SK-N-SH (cell line): ENCODE measurements at regions not wholly inside any gene's neighbourhood (a gene's known extent, or its start where the extent isn't known, plus 50 kb on each side); places are given as distances from the start of the nearest gene placed in this dataset.

Source experiments
- CTCF ChIA-PET: fragments of 300-600, 350-600 bp; formaldehyde crosslinking; extraction: SDS; loops from one replicate; lab custom pipeline; 2021; lab: Yijun Ruan, JAX
- POLR2A ChIA-PET: fragments of 350-600 bp; sonication (Branson Sonifier 250); formaldehyde crosslinking; extraction: SDS; loops from one replicate; lab custom pipeline; 2020; ENCODE audit warnings: antibody characterized with exemption, inconsistent platforms; lab: Yijun Ruan, JAX
- DNase-seq: peaks from one replicate; pipeline ENCODE4 v3.0.0; 2012
- H2AFZ ChIP-seq: fragments of 200-600 bp; sonication (generic); 2 replicates; pipeline ENCODE4 v1.8.1; 2016; ENCODE audit warnings: antibody characterized with exemption, mild to moderate bottlenecking, low read depth
- H3F3A ChIP-seq: fragments of 200-600 bp; sonication (generic); replicated peaks from 2 replicates; pipeline ENCODE3; 2016; ENCODE audit warnings: antibody characterized with exemption, mild to moderate bottlenecking; ENCODE audit not compliant: insufficient read depth
- H3K27ac ChIP-seq, 2 experiments: fragments of 200-500 bp in 1 of 2; fragments of 200-600 bp in 1 of 2; sonication (Bioruptor generic) in 1 of 2; sonication (generic), shearing (Covaris generic) in 1 of 2; 2 replicates each; pipeline versions ENCODE4 v1.5.1 to v1.6.1; 2014 to 2016; ENCODE audit warnings: low read depth in 2 of 2, inconsistent platforms in 1 of 2, low read length in 1 of 2, mild to moderate bottlenecking in 1 of 2, mixed read lengths in 1 of 2
- H3K27me3 ChIP-seq: fragments of 200-600 bp; sonication (generic), shearing (Covaris generic); 2 replicates; pipeline ENCODE4 v1.6.1; 2016; ENCODE audit warnings: mixed run types; ENCODE audit not compliant: insufficient read depth
- H3K36me3 ChIP-seq, 2 experiments: fragments of 200-500 bp in 1 of 2; fragments of 200-600 bp in 1 of 2; sonication (Bioruptor generic) in 1 of 2; sonication (generic) in 1 of 2; replicated peaks in 1 of 2; 2 replicates each; pipeline versions ENCODE3 to v1.5.1; 2014 to 2016; ENCODE audit warnings: low read length in 1 of 2, mild to moderate bottlenecking in 1 of 2; ENCODE audit not compliant: insufficient read depth in 2 of 2, control insufficient read depth in 1 of 2
- H3K4me1 ChIP-seq, 2 experiments: fragments of 200-500 bp in 1 of 2; fragments of 200-600 bp in 1 of 2; sonication (Bioruptor generic) in 1 of 2; sonication (generic), shearing (Covaris generic) in 1 of 2; 2 replicates each; pipeline versions ENCODE4 v1.5.1 to v1.6.1; 2014 to 2016; ENCODE audit warnings: low read depth in 1 of 2, low read length in 1 of 2, mixed run types in 1 of 2; ENCODE audit not compliant: insufficient read depth in 2 of 2, control insufficient read depth in 1 of 2
- H3K4me2 ChIP-seq: fragments of 200-600 bp; sonication (generic), shearing (Covaris generic); 2 replicates; pipeline ENCODE4 v1.6.1; 2017; ENCODE audit warnings: mixed run types
- H3K4me3 ChIP-seq, 2 experiments: fragments of 200-500 bp in 1 of 2; fragments of 200-600 bp in 1 of 2; sonication (Bioruptor generic) in 1 of 2; sonication (generic), shearing (Covaris generic) in 1 of 2; 2 replicates each; pipeline versions ENCODE4 v1.5.1 to v1.8.1; 2014 to 2016; ENCODE audit warnings: low read depth in 2 of 2, inconsistent platforms in 1 of 2, low read length in 1 of 2, mild to moderate bottlenecking in 1 of 2, mixed read lengths in 1 of 2, moderate library complexity in 1 of 2
- H3K79me2 ChIP-seq: fragments of 200-600 bp; sonication (generic); 2 replicates; pipeline ENCODE4 v1.8.1; 2017; ENCODE audit warnings: mild to moderate bottlenecking; ENCODE audit not compliant: insufficient read depth
- H3K9ac ChIP-seq: fragments of 200-600 bp; sonication (generic); 2 replicates; pipeline ENCODE4 v1.6.1; 2017; ENCODE audit warnings: mixed run types
- H3K9me2 ChIP-seq: fragments of 200-600 bp; sonication (generic); 2 replicates; pipeline ENCODE4 v1.6.1; 2017; ENCODE audit warnings: mixed run types
- H3K9me3 ChIP-seq: fragments of 200-600 bp; sonication (generic); 2 replicates; pipeline ENCODE4 v1.6.1; 2017; ENCODE audit warnings: mixed run types, mild to moderate bottlenecking, moderate library complexity
- H4K20me1 ChIP-seq: fragments of 200-600 bp; sonication (generic); 2 replicates; pipeline ENCODE4 v1.6.1; 2017; ENCODE audit warnings: mild to moderate bottlenecking, mixed run types; ENCODE audit not compliant: insufficient read depth
- EP300 ChIP-seq, 2 experiments: IDR thresholded peaks; 2 replicates each; pipeline versions ENCODE4 v1.4.0 to v1.6.1; 2012; ENCODE audit warnings: borderline replicate concordance in 1 of 2, low read depth in 1 of 2, low read length in 1 of 2
- IRF3 ChIP-seq: fragments of 150-350 bp; IDR thresholded peaks from 2 replicates; pipeline ENCODE4 v1.6.1; 2016; ENCODE audit warnings: mild to moderate bottlenecking, low read depth, low read length
- MXI1 ChIP-seq: IDR thresholded peaks from 2 replicates; pipeline ENCODE4 v1.6.1; 2012; ENCODE audit warnings: mild to moderate bottlenecking, low read depth, low read length, improper control_type of control experiment
- PBX3 ChIP-seq: IDR thresholded peaks from 2 replicates; pipeline ENCODE4; 2012
- REST ChIP-seq: IDR thresholded peaks from 2 replicates; pipeline ENCODE4 v1.6.1; 2012; ENCODE audit warnings: mild to moderate bottlenecking, low read depth, low read length, moderate library complexity
- TAF1 ChIP-seq: IDR thresholded peaks from 2 replicates; pipeline ENCODE4 v1.6.1; 2012; ENCODE audit warnings: low read depth, mild to moderate bottlenecking, low read length, moderate library complexity, borderline replicate concordance
- USF2 ChIP-seq: fragments of 150-350 bp; IDR thresholded peaks from 2 replicates; pipeline ENCODE4 v1.6.1; 2017; ENCODE audit warnings: antibody characterized with exemption, low read length, low read depth, borderline replicate concordance
- YY1 ChIP-seq: IDR thresholded peaks from 2 replicates; pipeline ENCODE4 v1.4.0; 2012; ENCODE audit warnings: low read depth, mild to moderate bottlenecking
- WGBS: methylation state at CpG from one replicate; pipeline ENCODE4 v1.1.6; 2017; ENCODE audit warnings: low lambda C conversion rate; 5-methylcytosine and 5-hydroxymethylcytosine counted together

- Histone ChIP-seq H3K36me3 (no peaks in the 10 kb centered on the region), H3K79me2 (no peaks in the 10 kb centered on the region), H3K9ac (no peak overlapping the region), H3K4me3 (no peak overlapping the region), H3K9me2 (no peaks in the 10 kb centered on the region), H3K4me2 (no peak overlapping the region), H3K27ac (no peak overlapping the region), H4K20me1 (no peaks in the 10 kb centered on the region), H3K4me1 (no peaks in the 10 kb centered on the region; a peak in 1 of 4 replicates), H3K9me3 (no peaks in the 10 kb centered on the region), H3K27me3 (no peaks in the 10 kb centered on the region; the same call in 1 of the 2 replicates), H2AFZ (no peak overlapping the region), H3F3A (no peaks in the 10 kb centered on the region)
- TF ChIP-seq IRF3, result no peak
- no peak for TF ChIP-seq PBX3
- no peak for DNase-seq
- WGBS, result 17% methylated on average over 2 of the region's 2 CpGs
- CTCF ChIA-PET, result interaction anchor here (0.8 kb wide), 1 partner anchor 15 kb away, joined by 3 read pairs; no protein-coding TSS in a partner anchor
- POLR2A ChIA-PET, result no interaction called here
Observed at GRCh38 chr4:26001816-26002215, 87.8 kb downstream of the SMIM20 start.

GRCh38 chr4:26003056-26003455, 89.0 kb downstream of the SMIM20 start:
- H3K9ac ChIP-seq, result no peak overlapping the region
- no peak overlapping the region for H3K27ac ChIP-seq
- no peaks in the 10 kb centered on the region for H3K9me3 ChIP-seq
- no peak for DNase-seq
- no peaks in the 10 kb centered on the region for H3K79me2 ChIP-seq
- H3K9me2 ChIP-seq, result no peaks in the 10 kb centered on the region
- H3K27me3 ChIP-seq, result no peaks in the 10 kb centered on the region; the same call in 1 of the 2 replicates
- no peak overlapping the region for H2AFZ ChIP-seq
- H3F3A ChIP-seq, result no peaks in the 10 kb centered on the region
- no peak overlapping the region for H3K4me3 ChIP-seq
- no peaks in the 10 kb centered on the region for H4K20me1 ChIP-seq
- ChIA-PET POLR2A (no interaction called here), CTCF (interaction anchor here (0.9 to 1.0 kb wide), 3 partner anchors 15 to 79 kb away, joined by 3 read pairs; no protein-coding TSS in a partner anchor)
- no peak for TF ChIP-seq REST
- TF ChIP-seq MXI1, result no peak
- TF ChIP-seq TAF1, result no peak
- no peak for TF ChIP-seq USF2
- no peak for TF ChIP-seq EP300 (IDR thresholded peaks at IDR 0.05; ENCODE audit: borderline replicate concordance in 1 of 2, low read depth in 1 of 2, low read length in 1 of 2)
- no peak for TF ChIP-seq YY1
- H3K4me1 ChIP-seq, result no peaks in the 10 kb centered on the region; a peak in 1 of 4 replicates
- 49% methylated on average over 2 of the region's 2 CpGs for WGBS
- H3K4me2 ChIP-seq, result no peak overlapping the region
- H3K36me3 ChIP-seq, result no peaks in the 10 kb centered on the region
